ENCODE measurements at regions not wholly inside any gene's neighbourhood (a gene's known extent, or its start where the extent isn't known, plus 50 kb on each side); places are given as distances from the start of the nearest gene placed in this dataset.

DNA sequence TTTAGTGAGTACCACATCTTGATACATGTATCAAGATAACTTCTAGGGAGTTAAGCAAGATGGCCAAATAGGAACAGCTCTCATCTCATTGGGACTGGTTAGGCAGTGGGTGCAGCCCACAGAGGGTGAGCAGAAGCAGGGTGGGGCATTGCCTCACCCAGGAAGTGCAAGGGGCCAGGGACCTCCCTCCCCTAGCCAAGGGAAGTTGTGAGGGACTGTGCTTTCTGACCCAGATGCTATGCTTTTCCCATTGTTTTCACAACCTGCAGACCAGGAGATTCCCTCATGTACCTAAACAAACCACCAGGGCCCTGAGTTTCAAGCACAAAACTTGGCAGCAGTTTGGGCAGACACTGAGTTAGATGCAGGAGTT lies 665.0 kb upstream of the CBLB start:
- Mint-ChIP-seq H3K36me3 (ENCODE audit: low read depth) (peaks cover 4% of the 10 kb centered on the region), H3K27me3 (ENCODE audit: low read depth) (no peaks in the 10 kb centered on the region), H3K4me1 (ENCODE audit: low read depth) (peaks cover 15% of the 10 kb centered on the region), H3K4me3 (ENCODE audit: unreplicated experiment) (no peak overlapping the region), H3K9me3 (ENCODE audit: low read depth) (peaks cover 33% of the 10 kb centered on the region), H3K27ac (ENCODE audit: unreplicated experiment) (no peak overlapping the region)
- TF ChIP-seq, protein P1, sequence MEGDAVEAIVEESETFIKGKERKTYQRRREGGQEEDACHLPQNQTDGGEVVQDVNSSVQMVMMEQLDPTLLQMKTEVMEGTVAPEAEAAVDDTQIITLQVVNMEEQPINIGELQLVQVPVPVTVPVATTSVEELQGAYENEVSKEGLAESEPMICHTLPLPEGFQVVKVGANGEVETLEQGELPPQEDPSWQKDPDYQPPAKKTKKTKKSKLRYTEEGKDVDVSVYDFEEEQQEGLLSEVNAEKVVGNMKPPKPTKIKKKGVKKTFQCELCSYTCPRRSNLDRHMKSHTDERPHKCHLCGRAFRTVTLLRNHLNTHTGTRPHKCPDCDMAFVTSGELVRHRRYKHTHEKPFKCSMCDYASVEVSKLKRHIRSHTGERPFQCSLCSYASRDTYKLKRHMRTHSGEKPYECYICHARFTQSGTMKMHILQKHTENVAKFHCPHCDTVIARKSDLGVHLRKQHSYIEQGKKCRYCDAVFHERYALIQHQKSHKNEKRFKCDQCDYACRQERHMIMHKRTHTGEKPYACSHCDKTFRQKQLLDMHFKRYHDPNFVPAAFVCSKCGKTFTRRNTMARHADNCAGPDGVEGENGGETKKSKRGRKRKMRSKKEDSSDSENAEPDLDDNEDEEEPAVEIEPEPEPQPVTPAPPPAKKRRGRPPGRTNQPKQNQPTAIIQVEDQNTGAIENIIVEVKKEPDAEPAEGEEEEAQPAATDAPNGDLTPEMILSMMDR (IDR thresholded peaks at IDR 0.05): no peak
- no peak for DNase-seq (ENCODE audit: low spot score)

DNA sequence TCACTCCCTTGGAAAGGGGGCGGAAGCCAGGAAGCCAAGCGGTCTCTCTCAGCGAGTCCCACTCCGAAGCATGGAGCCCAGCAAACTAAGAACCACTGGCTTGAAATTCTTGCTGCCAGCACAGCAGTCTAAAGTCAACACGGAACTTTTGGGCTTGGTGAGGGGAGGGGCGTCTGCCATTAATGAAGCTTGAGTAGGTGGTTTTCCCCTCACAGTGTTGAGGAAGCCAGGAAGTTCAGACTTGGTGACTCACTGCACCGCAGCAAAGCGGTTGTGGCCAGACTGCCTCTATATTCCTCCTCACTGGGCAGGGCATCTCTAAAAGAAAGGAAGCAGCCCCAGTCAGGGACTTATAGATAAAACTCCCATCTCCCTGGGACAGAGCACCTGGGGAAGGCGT lies 665.4 kb upstream of the CBLB start:
- peaks cover 4% of the 10 kb centered on the region for H3K36me3 Mint-ChIP-seq (ENCODE audit: low read depth)
- H3K4me3 Mint-ChIP-seq (ENCODE audit: unreplicated experiment): no peak overlapping the region
- peaks cover 15% of the 10 kb centered on the region for H3K4me1 Mint-ChIP-seq (ENCODE audit: low read depth)
- no peak overlapping the region for H3K27ac Mint-ChIP-seq (ENCODE audit: unreplicated experiment)
- TF ChIP-seq, protein P1 (IDR thresholded peaks at IDR 0.05): no peak
- H3K27me3 Mint-ChIP-seq (ENCODE audit: low read depth): no peaks in the 10 kb centered on the region
- no peak for DNase-seq (ENCODE audit: low spot score)
- H3K9me3 Mint-ChIP-seq (ENCODE audit: low read depth): peaks cover 33% of the 10 kb centered on the region

DNA sequence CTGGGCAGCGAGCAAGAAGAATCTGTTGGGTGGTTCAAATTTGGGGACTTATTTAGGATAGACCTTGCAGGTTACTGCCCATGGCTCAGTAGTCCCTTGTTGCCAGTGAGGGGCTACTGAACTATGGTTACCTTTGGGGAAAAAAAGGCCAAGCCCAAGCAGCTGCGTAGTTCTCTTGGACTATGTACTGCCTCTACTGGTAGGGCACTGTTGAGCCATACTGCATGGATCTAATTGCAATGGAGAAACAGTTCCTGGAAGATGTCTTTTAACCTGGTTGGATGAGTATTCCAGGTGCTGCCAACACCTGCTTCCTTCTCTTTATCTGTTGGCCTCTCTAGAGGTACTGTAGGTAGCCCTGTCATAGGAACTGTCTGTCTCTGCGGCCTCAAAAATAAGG lies 671.9 kb upstream of the CBLB start:
- no peak for DNase-seq (ENCODE audit: low spot score)
- H3K4me1 Mint-ChIP-seq (ENCODE audit: low read depth): peaks cover 7% of the 10 kb centered on the region
- no peak overlapping the region for H3K27ac Mint-ChIP-seq (ENCODE audit: unreplicated experiment)
- peaks cover 30% of the 10 kb centered on the region for H3K9me3 Mint-ChIP-seq (ENCODE audit: low read depth)
- H3K27me3 Mint-ChIP-seq (ENCODE audit: low read depth): no peaks in the 10 kb centered on the region
- H3K36me3 Mint-ChIP-seq (ENCODE audit: low read depth): peaks cover 4% of the 10 kb centered on the region
- H3K4me3 Mint-ChIP-seq (ENCODE audit: unreplicated experiment): no peak overlapping the region
- TF ChIP-seq, protein P1 (IDR thresholded peaks at IDR 0.05): no peak

DNA sequence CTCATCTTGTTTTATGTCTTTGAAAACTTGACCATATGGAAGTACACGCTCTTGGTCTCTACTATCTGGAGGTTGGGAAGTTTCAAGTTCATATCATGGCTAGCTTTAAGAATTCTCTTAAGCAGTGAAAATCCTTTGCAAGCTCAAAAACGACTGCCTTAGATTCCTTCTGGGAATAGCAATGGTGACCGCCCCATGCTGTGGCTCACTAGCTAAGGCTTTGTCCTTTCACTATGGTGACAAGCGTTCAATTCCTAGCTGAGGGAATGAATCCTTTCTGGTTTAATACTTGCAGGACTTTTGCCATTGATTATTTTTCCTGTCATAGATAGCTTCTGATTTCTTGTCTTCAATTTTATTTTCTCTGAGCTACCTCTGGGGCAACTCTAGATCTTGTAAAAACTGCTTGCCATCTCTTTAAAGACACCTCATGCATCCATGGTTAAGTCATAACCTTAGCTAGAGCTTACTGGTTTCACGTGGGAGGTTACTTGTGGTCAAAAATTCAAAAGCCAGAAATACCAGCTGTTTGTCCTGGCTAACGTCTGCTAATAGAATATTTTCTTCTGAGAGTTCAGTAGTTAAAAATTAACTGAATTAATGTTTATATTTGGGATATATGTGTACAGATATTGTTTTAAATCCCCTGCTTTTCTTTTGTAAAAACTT lies 673.4 kb upstream of the CBLB start:
- Mint-ChIP-seq H3K4me3 (ENCODE audit: unreplicated experiment) (no peak overlapping the region), H3K4me1 (ENCODE audit: low read depth) (peaks cover 7% of the 10 kb centered on the region), H3K36me3 (ENCODE audit: low read depth) (peaks cover 3% of the 10 kb centered on the region), H3K27ac (ENCODE audit: unreplicated experiment) (no peak overlapping the region), H3K27me3 (ENCODE audit: low read depth) (no peaks in the 10 kb centered on the region), H3K9me3 (ENCODE audit: low read depth) (peaks cover 23% of the 10 kb centered on the region)
- DNase-seq (ENCODE audit: low spot score): no peak
- TF ChIP-seq, protein P1 (IDR thresholded peaks at IDR 0.05): no peak

DNA sequence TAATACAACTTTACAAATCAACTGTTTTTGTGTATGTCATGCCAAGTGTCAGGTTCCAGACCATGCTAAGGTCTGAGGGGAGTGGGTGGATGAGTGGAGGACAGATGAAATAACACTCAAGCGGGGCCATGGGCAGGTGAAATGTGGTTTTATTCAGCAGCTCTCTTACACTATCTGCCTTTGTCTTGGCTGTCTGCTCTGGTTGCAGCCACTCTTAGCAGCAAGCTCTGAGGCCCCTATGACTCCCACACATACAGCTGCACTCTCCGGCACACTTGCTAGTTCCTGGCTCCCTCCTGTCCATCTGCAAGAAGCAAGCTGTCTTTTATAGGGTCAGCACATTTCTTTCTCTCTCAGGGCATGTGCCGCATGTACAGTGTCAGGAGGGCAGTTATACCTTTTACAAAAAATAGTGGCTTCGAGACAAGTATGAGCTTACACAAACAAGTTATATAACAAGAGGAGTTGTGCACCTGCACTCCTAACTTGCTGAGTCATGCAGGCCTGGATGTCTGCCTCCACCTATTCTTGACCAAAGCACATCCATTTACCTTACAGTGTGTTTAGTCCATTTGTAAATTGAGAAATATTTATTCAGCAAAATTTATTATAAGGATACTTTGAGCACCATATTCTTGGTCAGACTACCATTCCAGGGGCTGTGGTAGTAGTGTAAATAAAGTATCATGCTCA lies 683.7 kb upstream of the CBLB start:
- no peak overlapping the region for H3K4me3 Mint-ChIP-seq (ENCODE audit: unreplicated experiment)
- H3K27me3 Mint-ChIP-seq (ENCODE audit: low read depth): no peaks in the 10 kb centered on the region
- H3K9me3 Mint-ChIP-seq (ENCODE audit: low read depth): peaks cover 4% of the 10 kb centered on the region
- no peak for DNase-seq (ENCODE audit: low spot score)
- no peaks in the 10 kb centered on the region for H3K36me3 Mint-ChIP-seq (ENCODE audit: low read depth)
- no peaks in the 10 kb centered on the region for H3K4me1 Mint-ChIP-seq (ENCODE audit: low read depth)
- TF ChIP-seq, protein P1 (IDR thresholded peaks at IDR 0.05): no peak
- no peak overlapping the region for H3K27ac Mint-ChIP-seq (ENCODE audit: unreplicated experiment)

All from chondrocyte (in vitro differentiated cells).